ENCODE measurements at regions not wholly inside any gene's neighbourhood (a gene's known extent, or its start where the extent isn't known, plus 50 kb on each side); places are given as distances from the start of the nearest gene placed in this dataset.

DNA sequence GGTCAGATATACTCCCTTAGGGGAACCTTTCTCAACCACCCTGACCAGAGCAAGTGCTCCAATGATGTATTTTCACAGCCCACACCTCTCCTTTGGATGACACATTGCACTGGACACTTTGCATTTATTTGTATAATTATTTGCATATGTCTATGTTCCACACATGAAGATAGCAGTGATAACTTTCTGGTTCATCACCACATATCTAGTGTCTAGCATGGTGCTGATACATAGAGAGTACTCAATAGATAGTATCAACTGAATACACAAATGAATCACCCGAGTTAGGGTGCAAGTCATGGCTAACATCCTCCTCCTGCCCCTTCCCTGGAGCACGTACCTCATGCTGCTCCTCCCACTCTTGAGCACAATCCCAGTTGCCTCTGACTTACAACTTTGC is 617.6 kb downstream of the EBF1 start:
- DNase-seq, result no peak

DNA sequence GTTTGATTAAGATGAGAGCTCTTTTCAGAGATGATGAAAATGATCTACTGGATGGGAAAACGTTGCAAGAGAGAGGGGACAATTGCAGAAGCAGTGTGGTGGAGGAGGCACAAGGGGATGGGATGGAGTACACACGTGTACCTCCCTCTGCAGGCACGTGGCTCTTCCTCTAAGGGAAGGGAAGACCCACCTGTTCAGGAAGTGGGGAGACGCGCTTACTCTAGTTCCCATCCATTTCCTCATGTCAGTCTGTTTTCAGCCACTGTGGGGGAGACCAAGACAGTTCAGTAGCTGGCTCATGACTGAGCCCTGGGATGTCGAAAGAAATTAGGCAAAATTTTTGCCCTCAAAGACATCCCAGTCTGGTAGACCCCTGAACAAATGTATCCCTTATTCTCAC is 619.2 kb upstream of the CLINT1 start:
- no peak for DNase-seq

GRCh38 chr5:158477214-158477613 is 618.3 kb upstream of the CLINT1 start:
- DNase-seq, result no peak

DNA sequence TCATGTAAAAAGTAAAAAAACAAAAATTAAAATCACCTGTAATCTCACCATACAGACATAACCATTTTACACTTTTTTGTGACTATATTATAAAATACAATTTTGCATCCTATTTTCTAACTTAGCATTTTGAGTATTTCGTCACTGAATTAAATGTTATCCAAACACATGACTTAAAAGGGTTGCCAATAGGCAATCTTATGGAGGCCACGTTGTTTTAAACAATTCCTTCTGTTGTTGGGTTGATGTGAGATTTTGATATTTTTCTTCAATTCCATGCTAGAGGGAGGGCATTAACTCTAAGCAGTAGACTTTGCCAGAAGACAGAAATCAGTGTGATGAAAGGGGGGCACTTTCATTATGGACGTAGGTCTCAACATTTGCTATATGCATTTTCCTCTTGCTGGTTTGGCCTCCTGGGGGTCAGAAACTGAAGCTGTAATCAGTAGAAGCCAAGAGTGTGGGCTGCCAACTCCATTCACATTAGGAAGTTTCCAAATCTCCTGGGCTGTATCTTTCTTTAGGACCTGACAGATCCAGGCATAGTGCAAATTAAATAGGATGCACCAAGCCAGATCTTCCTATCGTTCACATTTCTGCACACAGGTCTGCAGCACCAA is 614.2 kb upstream of the CLINT1 start:
- peak; percentile 61 for DNase-seq

DNA sequence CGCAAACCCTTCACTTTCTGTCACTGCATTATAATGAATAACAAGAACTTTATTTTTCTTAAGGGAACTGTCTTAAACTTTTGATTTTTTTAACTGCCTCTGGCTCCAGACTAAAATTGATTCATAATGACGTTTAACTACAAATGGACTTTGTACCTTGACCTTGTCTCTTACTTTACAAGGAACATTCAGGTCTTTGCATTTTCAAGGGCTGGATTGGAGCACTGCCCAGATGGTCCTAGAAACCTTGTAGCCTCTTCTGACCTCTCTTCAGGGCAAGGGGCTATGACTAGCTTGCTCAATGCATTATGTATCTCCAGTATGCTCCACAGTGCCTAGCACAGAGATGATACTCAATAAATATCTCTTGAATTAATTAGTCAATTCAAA is 612.6 kb upstream of the CLINT1 start:
- DNase-seq, result no peak

- DNase-seq, result no peak
Observed at GRCh38 chr5:158470764-158471534, 612.0 kb upstream of the CLINT1 start.

DNA sequence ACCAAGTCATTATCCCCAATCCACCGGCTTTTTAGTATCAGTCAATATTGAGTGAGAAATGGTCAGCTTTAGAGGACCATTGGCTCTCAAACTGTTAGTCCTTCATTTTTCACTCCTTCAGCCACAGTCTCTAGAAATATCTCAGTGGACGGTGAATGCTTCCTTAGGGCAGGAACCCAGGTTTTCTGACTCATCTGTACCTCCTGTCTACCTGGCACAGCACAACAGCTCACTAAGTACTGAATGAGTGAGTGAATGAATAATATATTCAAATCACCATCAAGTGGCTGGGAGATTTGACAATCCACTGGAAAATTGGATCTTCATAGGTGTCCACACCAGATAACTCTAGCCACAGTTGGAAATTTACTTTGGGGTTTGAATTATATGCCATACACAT is 609.5 kb upstream of the CLINT1 start:
- no peak for DNase-seq

- no peak for DNase-seq
Observed at GRCh38 chr5:158466191-158466590, 607.2 kb upstream of the CLINT1 start.

DNA sequence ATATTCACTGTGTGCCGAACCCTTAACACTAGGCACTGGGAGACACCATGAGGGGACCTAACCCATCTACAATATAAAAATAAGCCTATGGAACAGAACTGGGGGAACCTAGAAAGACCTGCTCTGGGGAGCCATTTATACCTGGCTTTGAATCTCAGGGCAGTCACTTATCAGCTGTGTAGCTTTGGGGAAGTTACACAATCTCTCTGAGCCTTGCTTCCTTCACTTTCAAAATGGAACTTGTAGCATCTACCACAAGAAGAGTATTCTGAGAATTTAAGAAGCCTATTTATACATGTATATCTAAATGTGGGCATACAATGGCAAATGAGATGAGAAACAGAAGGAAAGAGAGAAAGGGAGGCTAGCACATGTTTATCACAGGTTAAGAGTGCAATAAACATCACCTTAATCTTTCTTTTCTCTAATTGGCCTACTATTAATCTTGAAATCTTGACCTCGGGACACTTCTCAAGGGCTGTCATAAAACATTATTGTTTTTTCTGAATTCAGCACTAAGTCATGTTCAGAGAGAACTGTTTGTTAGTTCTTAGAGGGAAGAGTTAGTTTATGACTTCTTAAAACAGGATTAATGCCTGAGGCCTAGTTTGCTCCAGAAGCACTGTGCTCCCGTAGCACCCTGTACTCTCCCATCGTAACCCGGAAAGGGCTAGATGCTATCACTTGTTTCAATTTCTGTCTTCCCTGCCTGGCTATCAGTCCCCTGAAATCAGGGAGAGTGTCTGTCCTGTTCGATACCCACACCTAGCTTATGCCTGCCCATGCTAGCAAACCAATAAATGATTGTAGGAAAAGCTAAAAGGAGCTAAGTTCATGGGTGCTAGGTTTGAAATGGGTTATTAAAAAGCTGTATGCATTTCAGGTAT is 606.4 kb upstream of the CLINT1 start:
- DNase-seq, result no peak

DNA sequence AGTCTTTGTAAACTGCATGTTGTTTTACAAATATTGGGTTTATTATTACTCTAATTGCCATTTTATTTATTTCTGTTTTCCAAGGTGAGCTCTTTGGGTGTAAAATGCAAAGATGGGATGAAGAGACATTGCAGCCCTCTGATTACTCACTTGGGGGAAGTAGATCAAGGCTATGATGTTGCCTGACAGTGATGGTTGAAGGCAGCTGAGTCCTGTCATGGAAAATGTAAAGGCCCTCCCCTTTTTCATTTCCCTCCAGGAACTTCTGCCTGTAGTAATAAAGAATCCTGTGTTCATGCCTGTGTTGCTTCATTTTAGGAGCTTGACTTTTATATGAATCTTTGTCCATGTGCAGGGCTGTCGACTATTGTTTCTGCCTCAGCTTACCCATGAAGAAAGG is 605.4 kb upstream of the CLINT1 start:
- DNase-seq, result no peak

DNA sequence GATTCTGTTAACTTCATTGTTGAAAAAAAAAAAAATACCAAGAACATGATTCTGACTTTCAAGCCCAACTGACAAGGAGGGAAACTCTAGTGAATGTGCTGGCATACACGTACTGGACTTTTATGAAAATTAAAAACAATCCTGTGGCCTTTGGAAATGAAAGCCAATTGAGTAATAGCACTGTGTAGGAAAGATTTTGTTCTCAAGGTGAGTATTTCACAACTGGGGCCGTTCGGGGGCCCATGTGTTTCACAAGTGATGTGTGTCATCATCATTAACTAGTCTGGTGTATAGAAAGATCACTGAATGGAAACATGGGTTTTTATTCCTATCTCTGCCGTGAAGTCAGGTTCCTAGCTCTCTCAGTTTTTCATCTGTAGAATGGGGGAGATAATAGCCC is 605.0 kb upstream of the CLINT1 start:
- DNase-seq, result no peak

- DNase-seq, result no peak
Observed at GRCh38 chr5:158463188-158463587, 604.2 kb upstream of the CLINT1 start.

DNA sequence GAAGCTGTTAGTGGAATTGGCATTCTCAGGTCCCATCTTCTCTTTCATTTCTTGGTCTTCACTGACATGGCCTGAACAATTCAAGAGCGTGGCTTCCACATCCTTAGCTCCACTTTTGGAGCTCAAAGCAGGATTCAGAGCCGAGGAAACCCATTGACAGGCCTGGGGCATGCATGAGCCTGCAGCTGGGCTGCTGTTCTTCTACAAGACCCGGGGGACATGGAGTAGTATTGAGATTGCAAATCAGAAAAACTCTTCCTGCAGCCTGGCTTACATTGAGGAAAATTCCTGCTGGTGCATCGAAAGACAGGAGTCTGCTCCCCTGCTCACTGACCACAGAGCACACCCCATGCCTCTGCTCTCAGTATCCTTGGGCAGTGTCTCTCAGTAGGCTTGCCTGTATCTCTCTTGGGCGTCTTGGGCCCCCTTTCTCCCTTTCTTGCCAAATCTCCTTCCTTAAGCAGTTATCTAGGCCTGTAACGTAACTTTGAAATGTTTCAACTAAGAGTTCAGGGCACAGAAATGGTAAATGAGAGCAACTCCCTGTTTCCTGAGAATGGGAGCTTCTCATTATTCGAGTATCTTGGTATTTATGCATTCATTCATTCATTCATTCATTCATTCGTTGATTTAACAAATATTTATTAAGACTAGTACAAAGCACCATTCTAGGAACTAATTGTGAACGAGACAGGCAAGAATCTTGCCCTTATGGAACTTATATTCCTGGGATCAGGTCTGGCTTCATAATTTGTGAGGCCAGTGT is 603.6 kb upstream of the CLINT1 start:
- DNase-seq, result peak; percentile 75

- peak; percentile 86 for DNase-seq
Observed at GRCh38 chr5:158461240-158461854, 602.4 kb upstream of the CLINT1 start.

GRCh38 chr5:158458086-158458485 is 599.1 kb upstream of the CLINT1 start:
- no peak for DNase-seq

GRCh38 chr5:158456756-158457155 is 597.8 kb upstream of the CLINT1 start:
- DNase-seq, result no peak

GRCh38 chr5:158456241-158456640 is 597.3 kb upstream of the CLINT1 start:
- DNase-seq, result no peak

GRCh38 chr5:158451993-158452672 is 593.2 kb upstream of the CLINT1 start:
- DNase-seq, result no peak

- DNase-seq, result peak; percentile 83
Observed at GRCh38 chr5:158451203-158451992, 592.5 kb upstream of the CLINT1 start.

DNA sequence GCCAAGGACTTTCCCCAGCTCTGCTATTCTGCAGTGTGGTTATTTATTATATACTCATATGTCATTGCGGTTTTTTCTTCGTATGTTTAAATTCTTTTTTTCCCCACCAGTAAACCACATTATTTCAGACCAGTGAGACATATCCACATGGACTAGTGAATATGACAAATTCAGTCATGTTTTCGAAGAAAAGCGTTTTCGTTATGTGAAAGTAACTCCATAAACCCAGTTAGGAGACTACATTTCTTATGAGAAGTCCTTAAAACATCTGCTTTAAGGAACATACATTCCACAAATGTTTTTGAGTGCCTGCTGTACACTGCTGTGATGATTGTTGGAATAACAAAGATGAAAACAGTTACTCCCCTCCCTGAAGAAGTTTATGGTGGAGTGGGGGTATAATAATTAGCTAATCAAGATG is 591.8 kb upstream of the CLINT1 start:
- DNase-seq, result no peak
